Fibroblast of skin of scalp (primary cell): ENCODE measurements at regions not wholly inside any gene's neighbourhood (a gene's known extent, or its start where the extent isn't known, plus 50 kb on each side); places are given as distances from the start of the nearest gene placed in this dataset.

Source experiments
- DNase-seq: peaks from one replicate; pipeline ENCODE4 v3.0.0-alpha.2; 2013

DNA sequence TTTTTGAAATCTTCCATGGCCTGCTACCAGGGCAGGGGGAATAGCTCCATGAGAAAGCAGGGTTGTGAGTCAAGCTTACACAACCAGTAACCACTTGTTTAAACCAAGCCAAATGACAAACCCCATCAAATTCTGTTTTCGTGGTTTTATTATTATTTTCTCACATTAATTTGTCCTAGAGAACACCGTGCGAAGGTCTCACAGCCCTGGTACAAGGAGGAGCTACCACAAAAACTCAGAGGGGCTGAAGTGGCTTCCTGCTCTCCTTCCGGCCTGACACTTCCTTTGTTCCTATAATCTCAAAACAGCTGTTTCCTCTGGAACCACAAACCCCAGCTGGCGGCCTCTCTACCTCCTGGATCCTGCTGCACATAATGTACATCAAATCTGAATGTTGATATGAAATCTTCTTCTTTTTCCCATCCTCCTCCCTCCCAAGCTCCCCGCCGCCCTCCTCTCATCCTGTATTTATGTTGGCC, 375.9 kb downstream of the MCTP2 start:
- no peak for DNase-seq

- DNase-seq = no peak
Measured at GRCh38 chr15:94610069-94610468, 378.7 kb downstream of the MCTP2 start.

DNA sequence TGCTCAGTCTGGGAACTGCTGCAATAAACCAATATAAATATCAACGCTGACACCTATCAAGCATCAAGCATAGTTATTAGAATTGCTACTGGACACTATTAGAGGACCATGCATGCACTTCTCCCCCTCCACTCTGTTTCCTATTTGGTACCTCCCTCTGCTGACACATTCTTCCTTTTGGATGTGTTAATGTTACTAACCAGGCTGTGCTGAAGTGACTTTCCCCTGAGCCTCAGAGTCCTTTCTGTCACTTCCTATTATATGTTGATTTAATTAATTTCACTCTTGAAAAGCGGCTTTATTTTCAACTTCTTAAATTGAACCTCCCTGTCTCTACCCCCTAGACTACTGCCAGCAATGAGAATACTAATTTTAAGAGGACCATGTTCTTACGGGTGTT, 379.1 kb downstream of the MCTP2 start:
- DNase-seq = no peak

DNA sequence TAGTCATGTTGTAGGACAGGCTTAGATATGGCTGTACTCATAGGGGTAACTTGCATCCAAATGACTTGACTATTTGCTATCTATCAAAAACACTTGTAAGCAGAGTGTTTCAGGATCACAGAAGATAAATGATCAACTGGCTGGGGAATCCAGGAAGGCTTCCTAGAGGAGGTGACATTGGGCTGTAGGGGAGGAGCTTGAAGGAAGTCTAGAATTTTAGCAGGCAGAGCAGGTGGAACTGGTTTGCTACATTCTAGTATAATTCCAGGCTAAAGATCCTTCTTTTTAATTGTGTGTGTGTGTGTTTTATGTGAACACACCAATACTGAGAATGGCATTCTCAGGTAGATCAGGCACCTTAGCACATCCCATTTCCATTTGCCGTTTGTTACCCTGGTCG, 380.3 kb downstream of the MCTP2 start:
- no peak for DNase-seq

GRCh38 chr15:94615688-94616087, 384.3 kb downstream of the MCTP2 start:
- no peak for DNase-seq

DNA sequence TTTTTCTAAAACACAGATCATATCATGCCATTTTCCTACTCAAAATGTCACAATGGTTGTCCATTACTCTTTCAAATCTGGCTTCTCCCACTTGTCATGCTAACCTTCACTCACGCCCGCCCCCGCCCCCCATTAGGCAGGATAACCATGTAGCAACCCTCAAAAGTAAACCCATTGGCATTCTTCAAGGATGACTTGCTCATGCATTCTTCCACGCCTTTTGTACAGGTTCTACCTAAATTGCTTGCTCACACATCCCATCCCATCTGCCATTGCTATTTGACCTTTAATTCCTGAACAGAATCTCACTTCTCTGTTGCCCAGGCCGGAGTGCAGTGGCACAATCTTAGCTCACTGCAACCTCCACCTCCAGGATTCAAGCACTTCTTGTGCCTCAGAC, 389.3 kb downstream of the MCTP2 start:
- no peak for DNase-seq

- no peak for DNase-seq
Measured at GRCh38 chr15:94621736-94622135, 390.4 kb downstream of the MCTP2 start.

DNA sequence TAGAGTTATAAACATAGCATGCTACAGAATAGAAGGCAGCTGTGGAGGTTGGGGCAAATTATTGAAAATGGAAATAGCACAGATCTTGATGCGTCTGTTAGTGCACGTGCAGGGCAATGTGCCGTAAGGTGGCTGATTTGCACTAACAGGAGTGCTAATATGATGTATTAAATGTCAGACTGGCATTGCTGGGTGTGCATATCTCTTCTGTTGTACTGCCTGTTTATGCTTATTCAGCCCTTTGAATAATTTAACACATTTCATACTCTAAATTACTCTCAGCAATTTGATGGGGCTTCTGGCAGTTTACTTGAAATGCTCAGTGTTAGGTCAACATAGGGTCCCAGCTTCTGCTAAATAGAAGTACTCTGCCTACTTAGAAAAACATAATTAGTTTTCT, 395.6 kb downstream of the MCTP2 start:
- DNase-seq = no peak

DNA sequence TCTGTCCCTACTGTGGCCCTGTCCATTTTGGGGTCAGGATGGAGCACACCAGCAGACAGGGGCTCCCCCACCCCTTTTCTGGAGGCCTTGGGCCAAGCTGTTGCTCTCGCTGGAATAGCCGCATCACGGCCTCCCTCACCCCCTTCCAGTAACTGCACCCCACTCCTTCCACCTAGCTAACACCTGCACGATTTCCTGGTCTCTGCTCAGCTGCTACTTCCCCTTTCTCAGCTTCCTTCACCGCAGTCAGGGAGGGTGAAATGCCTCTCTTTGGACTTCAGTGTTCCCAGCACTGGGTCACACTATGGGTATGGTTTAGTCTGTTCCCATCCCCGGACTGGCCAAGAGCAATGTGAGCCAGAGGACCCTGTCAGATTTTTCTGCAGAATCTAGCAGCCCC, 400.2 kb downstream of the MCTP2 start:
- no peak for DNase-seq

DNA sequence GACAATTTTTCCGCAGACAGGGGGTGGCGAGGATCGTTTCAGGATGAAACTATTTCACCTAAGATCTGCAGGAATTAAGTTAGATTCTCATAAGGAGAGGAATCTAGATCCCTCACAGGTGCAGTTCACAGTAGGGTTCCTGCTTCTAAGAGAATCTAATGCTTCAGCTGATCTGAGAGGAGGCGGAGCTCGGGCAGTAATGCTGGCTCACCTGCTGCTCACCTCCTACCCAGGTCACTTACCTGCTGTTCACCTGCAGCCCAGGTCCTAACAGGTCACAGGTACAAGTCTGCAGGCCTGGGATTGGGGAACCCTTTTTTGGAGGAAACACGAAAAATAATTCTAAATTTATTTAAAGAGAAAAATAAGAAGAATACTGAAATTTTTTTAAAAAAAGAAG, 406.8 kb downstream of the MCTP2 start:
- no peak for DNase-seq

GRCh38 chr15:94639701-94640100, 408.3 kb downstream of the MCTP2 start:
- DNase-seq = no peak

DNA sequence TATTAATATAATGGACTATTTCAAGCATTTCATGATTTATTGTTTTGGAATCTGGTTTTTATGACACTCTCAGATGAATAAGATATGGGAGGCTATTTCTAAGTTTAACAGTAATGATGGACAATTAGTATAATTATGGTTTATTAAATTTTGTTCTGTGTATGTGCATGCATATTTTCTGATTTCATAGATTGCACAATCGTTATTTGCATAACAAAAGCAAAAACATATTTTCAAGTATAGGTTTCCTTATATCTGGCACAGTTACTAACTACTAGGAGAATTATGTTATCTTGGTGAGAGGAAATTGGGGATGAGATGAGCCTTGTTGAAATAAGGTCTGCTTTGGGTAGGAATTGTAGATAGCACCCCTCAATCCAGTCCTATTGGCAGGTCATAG, 413.1 kb downstream of the MCTP2 start:
- no peak for DNase-seq

DNA sequence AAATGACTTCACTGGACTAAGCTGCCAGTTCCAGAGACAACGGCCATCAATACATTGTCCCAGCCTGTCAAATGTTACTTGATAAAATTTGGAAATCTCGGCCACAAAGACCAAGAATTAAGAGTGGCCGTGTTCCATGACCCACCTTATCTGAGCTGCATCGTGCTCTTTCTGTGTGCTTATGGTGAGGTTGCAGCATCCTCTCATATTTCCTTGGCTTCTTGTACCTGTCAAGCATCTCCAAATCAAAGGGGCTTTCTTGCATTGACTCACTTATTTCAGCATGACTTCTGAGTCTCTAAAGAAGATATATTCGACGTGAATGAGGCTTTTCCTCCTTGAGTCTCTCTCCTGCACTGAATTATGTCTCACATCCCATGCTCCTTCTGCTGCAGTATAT, 421.7 kb downstream of the MCTP2 start:
- no peak for DNase-seq

GRCh38 chr15:94655249-94655880, 424.0 kb downstream of the MCTP2 start:
- no peak for DNase-seq

GRCh38 chr15:94665676-94666441, 434.5 kb downstream of the MCTP2 start:
- no peak for DNase-seq

DNA sequence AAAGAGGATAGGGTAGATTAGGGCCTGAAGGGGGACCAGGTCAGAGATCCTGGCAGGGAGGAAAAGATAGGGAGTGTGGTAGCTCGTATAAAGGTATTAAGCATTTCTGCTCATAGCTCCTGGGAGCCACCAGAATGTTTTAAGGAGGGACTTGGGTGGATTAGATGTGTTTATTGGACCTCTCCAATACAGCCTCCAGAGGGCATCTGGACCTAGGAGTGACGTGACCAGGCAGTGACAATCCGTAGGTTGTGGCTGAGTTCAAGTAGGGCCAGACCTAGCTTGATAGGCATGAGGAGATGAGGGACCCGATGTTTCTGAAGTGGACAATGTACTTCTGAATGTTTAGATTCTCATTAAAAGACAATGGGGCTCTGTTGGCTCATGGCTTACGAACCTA, 435.2 kb downstream of the MCTP2 start:
- DNase-seq = no peak

DNA sequence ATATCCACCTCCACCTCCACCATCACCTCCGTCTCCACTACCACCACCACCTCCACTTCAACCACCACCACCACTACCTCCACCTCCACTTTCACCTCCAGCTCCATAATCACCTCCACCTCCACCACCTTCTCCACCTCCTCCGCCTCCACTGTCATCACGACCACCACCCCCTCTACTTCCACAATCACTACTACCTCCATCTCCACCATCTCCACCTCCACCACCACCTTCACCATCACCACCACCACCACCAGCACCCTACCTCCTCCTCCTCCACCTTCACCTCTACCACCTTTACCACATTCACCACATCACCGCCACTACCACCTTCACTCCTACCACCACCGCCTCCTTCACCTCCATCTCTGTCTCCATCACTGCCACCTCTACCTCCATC, 435.7 kb downstream of the MCTP2 start:
- DNase-seq = no peak

GRCh38 chr15:94670438-94671034, 439.2 kb downstream of the MCTP2 start:
- peak; percentile 38 for DNase-seq

- DNase-seq = no peak
Measured at GRCh38 chr15:94671858-94672532, 440.6 kb downstream of the MCTP2 start.

DNA sequence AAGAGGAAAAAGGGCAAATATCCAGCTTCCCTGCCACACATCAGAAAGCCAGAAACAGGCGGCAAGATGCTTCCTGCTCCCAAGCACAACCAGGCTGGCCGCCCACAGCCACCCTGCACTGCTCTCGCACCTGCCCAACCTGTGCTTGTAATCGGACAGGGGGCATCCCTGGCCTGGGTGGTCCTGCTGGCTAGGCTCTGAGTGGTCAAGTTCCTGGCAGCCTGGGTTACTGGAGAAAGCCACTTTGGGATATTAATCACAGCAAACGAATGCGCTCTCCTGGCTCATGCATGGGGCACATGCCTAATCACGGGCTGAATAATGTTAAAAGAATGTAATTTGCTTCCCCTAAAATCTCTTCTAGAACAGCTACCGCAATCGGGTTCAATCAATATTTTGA, 442.4 kb downstream of the MCTP2 start:
- DNase-seq = no peak

- no peak for DNase-seq
Measured at GRCh38 chr15:94674296-94674695, 442.9 kb downstream of the MCTP2 start.

DNA sequence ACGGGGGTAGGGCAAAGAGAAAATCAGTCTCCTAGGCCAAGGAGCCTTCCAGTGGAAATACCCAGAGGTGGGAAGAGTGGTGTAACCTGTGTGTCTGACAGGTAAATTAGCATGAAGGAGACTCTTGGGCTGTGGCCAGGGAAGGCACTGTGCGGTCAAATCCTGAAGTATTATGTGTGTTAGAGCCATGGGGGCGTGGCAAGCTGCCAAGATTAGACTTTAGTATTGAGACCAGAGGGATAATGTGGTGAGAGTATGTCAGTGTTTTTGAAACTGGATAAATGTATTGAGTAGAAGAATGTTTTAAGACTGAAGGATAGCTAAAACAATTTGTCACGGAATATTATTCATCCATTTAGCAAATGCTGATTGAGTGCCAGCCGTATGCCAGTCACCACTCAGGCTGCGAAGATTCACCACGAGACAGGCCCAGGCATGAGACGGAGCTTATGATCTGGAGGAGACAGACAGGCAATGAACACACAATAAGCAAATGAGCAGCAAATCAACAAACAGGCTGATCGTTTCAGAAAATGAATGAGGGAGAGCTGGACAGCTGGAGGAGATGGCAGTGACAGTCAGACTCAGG, 445.9 kb downstream of the MCTP2 start:
- DNase-seq = no peak

DNA sequence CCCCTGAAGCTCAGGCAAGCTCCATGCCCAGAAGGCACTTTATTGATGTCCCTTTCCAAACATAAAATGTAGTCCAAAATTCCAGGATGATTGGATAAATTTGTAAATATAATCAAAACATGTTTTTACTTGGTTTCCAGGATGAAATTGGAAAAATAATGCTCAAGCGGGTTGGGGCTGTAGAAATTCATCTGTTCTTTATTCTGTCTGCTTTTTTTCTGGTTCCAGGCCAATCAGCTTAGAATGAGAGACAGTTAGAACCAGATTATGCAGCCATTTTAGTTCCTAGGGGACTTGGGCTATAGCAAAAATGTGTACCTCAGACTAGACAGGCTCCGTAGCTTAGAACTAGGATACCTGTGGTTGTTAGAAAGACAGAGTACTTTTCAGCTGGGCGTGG, 450.8 kb downstream of the MCTP2 start:
- no peak for DNase-seq
